Panc1 (cell line): ENCODE measurements at regions not wholly inside any gene's neighbourhood (a gene's known extent, or its start where the extent isn't known, plus 50 kb on each side); places are given as distances from the start of the nearest gene placed in this dataset.
"Not testable (repeated sequence)": the region's sequence is repeated elsewhere in the genome, so short reads cannot be mapped to it uniquely, and the experiment has no call there.

Experiments
- CTCF ChIP-seq: fragments of 450-650 bp; IDR thresholded peaks from 2 replicates; pipeline ENCODE4 v1.5.1; 2017; ENCODE audit warnings: mild to moderate bottlenecking
- POLR2AphosphoS5 ChIP-seq: IDR thresholded peaks from 2 replicates; pipeline ENCODE4 v1.6.1; 2012; ENCODE audit warnings: mild to moderate bottlenecking, low read depth, low read length, moderate library complexity
- TCF7L2 ChIP-seq: IDR thresholded peaks from 2 replicates; pipeline ENCODE4 v1.6.1; 2011; ENCODE audit warnings: mild to moderate bottlenecking, low read depth, low read length, inconsistent platforms
- TF ChIP-seq, protein P1 (sequence below), 2 experiments: IDR thresholded peaks; 2 replicates each; pipeline ENCODE4 v1.6.1; 2011 to 2012; ENCODE audit warnings: low read depth in 2 of 2, control low read depth in 1 of 2, low read length in 1 of 2, mild to moderate bottlenecking in 1 of 2, moderate library complexity in 1 of 2; ENCODE audit not compliant: insufficient read depth in 1 of 2

- TF ChIP-seq CTCF, POLR2AphosphoS5, TCF7L2: not testable (repeated sequence)
- TF ChIP-seq, protein P1, sequence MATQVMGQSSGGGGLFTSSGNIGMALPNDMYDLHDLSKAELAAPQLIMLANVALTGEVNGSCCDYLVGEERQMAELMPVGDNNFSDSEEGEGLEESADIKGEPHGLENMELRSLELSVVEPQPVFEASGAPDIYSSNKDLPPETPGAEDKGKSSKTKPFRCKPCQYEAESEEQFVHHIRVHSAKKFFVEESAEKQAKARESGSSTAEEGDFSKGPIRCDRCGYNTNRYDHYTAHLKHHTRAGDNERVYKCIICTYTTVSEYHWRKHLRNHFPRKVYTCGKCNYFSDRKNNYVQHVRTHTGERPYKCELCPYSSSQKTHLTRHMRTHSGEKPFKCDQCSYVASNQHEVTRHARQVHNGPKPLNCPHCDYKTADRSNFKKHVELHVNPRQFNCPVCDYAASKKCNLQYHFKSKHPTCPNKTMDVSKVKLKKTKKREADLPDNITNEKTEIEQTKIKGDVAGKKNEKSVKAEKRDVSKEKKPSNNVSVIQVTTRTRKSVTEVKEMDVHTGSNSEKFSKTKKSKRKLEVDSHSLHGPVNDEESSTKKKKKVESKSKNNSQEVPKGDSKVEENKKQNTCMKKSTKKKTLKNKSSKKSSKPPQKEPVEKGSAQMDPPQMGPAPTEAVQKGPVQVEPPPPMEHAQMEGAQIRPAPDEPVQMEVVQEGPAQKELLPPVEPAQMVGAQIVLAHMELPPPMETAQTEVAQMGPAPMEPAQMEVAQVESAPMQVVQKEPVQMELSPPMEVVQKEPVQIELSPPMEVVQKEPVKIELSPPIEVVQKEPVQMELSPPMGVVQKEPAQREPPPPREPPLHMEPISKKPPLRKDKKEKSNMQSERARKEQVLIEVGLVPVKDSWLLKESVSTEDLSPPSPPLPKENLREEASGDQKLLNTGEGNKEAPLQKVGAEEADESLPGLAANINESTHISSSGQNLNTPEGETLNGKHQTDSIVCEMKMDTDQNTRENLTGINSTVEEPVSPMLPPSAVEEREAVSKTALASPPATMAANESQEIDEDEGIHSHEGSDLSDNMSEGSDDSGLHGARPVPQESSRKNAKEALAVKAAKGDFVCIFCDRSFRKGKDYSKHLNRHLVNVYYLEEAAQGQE (IDR thresholded peaks at IDR 0.05; ENCODE audit: insufficient read depth in 1 of 2, low read depth in 2 of 2, low read length in 1 of 2), result not testable (repeated sequence)
Observed at GRCh38 chr3:127086591-127086990, 103.7 kb downstream of the PLXNA1 start.
